ENCODE measurements at regions not wholly inside any gene's neighbourhood (a gene's known extent, or its start where the extent isn't known, plus 50 kb on each side); places are given as distances from the start of the nearest gene placed in this dataset.

DNA sequence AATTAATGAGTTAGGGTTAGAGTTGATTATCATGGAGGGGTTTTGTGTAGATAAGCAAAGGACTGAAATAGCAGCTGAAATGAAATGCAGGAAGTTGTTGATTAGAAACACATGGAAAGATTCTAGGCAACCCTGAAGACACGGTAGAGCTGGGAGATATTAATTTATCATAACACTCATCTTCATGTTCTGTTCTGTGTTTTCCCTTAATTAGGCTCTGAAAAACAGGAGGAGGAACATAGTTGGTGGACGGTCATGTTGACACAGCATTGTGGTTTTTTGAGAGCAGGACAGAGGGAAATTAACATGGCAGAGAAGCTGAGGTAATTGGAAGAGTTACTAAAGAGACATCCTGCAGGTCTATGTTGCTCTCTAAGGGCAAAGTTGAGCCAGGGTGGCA is 138.8 kb upstream of the UBASH3B start:
- Mint-ChIP-seq H3K4me3 (ENCODE audit: unreplicated experiment) (no peak overlapping the region), H3K36me3 (ENCODE audit: insufficient read depth, unreplicated experiment) (no peaks in the 10 kb centered on the region), H3K27ac (ENCODE audit: unreplicated experiment) (no peak overlapping the region), H3K9me3 (ENCODE audit: unreplicated experiment) (no peaks in the 10 kb centered on the region), H3K27me3 (ENCODE audit: insufficient read depth, unreplicated experiment) (peaks cover 10% of the 10 kb centered on the region), H3K4me1 (ENCODE audit: low read depth, unreplicated experiment) (no peaks in the 10 kb centered on the region)
- Histone ChIP-seq H3K36me3 (ENCODE audit: control insufficient read depth, insufficient read depth, low read length) (no peaks in the 10 kb centered on the region), H3K27me3 (replicated peaks; ENCODE audit: control insufficient read depth, insufficient read depth, low read length) (no peaks in the 10 kb centered on the region), H3K9me3 (no peaks in the 10 kb centered on the region), H3K4me3 (ENCODE audit: low read depth, low read length) (no peak overlapping the region), H3K4me1 (no peaks in the 10 kb centered on the region)
- intact Hi-C loops (cut with micrococcal nuclease; ENCODE audit: unreplicated experiment) = no loop called here
- TF ChIP-seq, protein P1, sequence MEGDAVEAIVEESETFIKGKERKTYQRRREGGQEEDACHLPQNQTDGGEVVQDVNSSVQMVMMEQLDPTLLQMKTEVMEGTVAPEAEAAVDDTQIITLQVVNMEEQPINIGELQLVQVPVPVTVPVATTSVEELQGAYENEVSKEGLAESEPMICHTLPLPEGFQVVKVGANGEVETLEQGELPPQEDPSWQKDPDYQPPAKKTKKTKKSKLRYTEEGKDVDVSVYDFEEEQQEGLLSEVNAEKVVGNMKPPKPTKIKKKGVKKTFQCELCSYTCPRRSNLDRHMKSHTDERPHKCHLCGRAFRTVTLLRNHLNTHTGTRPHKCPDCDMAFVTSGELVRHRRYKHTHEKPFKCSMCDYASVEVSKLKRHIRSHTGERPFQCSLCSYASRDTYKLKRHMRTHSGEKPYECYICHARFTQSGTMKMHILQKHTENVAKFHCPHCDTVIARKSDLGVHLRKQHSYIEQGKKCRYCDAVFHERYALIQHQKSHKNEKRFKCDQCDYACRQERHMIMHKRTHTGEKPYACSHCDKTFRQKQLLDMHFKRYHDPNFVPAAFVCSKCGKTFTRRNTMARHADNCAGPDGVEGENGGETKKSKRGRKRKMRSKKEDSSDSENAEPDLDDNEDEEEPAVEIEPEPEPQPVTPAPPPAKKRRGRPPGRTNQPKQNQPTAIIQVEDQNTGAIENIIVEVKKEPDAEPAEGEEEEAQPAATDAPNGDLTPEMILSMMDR (IDR thresholded peaks at IDR 0.05; ENCODE audit: insufficient read depth in 1 of 2, low read depth in 1 of 2, low read length in 1 of 2, severe bottlenecking in 1 of 2, unreplicated experiment in 1 of 2) = no peak
- POLR2A ChIA-PET = no interaction called here
- CTCF ChIA-PET = no interaction called here
- no TSS peak for BruUV-seq (replicated peaks)
- no peak for DNase-seq

GRCh38 chr11:122513997-122514396 is 141.5 kb upstream of the UBASH3B start:
- no TSS peak for BruUV-seq (replicated peaks)
- ChIA-PET CTCF (interaction anchor here (1.1 kb wide), 1 partner anchor 8 kb away, joined by 5 read pairs; no protein-coding TSS in a partner anchor), POLR2A (no interaction called here)
- Mint-ChIP-seq H3K9me3 (ENCODE audit: unreplicated experiment) (no peaks in the 10 kb centered on the region), H3K27me3 (ENCODE audit: insufficient read depth, unreplicated experiment) (peaks cover 3% of the 10 kb centered on the region), H3K27ac (ENCODE audit: unreplicated experiment) (no peak overlapping the region), H3K4me3 (ENCODE audit: unreplicated experiment) (no peak overlapping the region), H3K4me1 (ENCODE audit: low read depth, unreplicated experiment) (no peaks in the 10 kb centered on the region), H3K36me3 (ENCODE audit: insufficient read depth, unreplicated experiment) (no peaks in the 10 kb centered on the region)
- Histone ChIP-seq H3K9me3 (no peaks in the 10 kb centered on the region), H3K4me3 (ENCODE audit: low read depth, low read length) (no peak overlapping the region), H3K4me1 (no peaks in the 10 kb centered on the region), H3K36me3 (ENCODE audit: control insufficient read depth, insufficient read depth, low read length) (no peaks in the 10 kb centered on the region), H3K27me3 (replicated peaks; ENCODE audit: control insufficient read depth, insufficient read depth, low read length) (no peaks in the 10 kb centered on the region)
- intact Hi-C loops (cut with micrococcal nuclease; ENCODE audit: unreplicated experiment) = no loop called here
- no peak for DNase-seq
- TF ChIP-seq, protein P1 (IDR thresholded peaks at IDR 0.05; ENCODE audit: insufficient read depth in 1 of 2, low read depth in 1 of 2, low read length in 1 of 2, severe bottlenecking in 1 of 2, unreplicated experiment in 1 of 2) = no peak

DNA sequence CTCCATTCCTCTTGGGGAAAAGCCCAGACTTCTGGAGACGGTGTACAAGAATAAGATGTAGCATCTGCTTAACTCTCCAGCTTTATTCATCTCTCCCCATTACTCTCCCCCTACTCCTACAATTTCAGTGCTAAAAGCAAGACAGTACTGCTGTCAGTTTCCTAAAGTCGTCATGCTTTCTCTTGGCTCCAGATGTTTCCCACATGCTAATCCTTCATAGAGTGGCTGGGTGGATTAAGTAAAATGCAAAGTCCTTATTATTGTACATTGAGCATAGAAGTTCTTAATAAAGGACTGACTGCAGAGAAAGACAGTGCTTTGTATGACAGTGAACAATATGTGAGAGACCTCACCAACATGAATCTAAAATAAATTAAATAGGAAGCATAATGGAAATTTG is 142.2 kb upstream of the UBASH3B start:
- no peak overlapping the region for H3K27ac Mint-ChIP-seq (ENCODE audit: unreplicated experiment)
- H3K36me3 ChIP-seq (ENCODE audit: control insufficient read depth, insufficient read depth, low read length) = no peaks in the 10 kb centered on the region
- H3K4me1 Mint-ChIP-seq (ENCODE audit: low read depth, unreplicated experiment) = no peaks in the 10 kb centered on the region
- no peaks in the 10 kb centered on the region for H3K4me1 ChIP-seq
- BruUV-seq (replicated peaks) = no TSS peak
- no peaks in the 10 kb centered on the region for H3K27me3 ChIP-seq (replicated peaks; ENCODE audit: control insufficient read depth, insufficient read depth, low read length)
- ChIA-PET POLR2A (no interaction called here), CTCF (interaction anchor here (0.6 kb wide), 1 partner anchor 289 kb away, joined by 3 read pairs; no protein-coding TSS in a partner anchor)
- no peak for DNase-seq
- intact Hi-C loops (cut with micrococcal nuclease; ENCODE audit: unreplicated experiment) = no loop called here
- no peaks in the 10 kb centered on the region for H3K9me3 ChIP-seq
- H3K4me3 ChIP-seq (ENCODE audit: low read depth, low read length) = no peak overlapping the region
- peaks cover 3% of the 10 kb centered on the region for H3K27me3 Mint-ChIP-seq (ENCODE audit: insufficient read depth, unreplicated experiment)
- no peaks in the 10 kb centered on the region for H3K36me3 Mint-ChIP-seq (ENCODE audit: insufficient read depth, unreplicated experiment)
- no peak overlapping the region for H3K4me3 Mint-ChIP-seq (ENCODE audit: unreplicated experiment)
- TF ChIP-seq, protein P1 (IDR thresholded peaks at IDR 0.05; ENCODE audit: insufficient read depth in 1 of 2, low read depth in 1 of 2, low read length in 1 of 2, severe bottlenecking in 1 of 2, unreplicated experiment in 1 of 2) = no peak
- no peaks in the 10 kb centered on the region for H3K9me3 Mint-ChIP-seq (ENCODE audit: unreplicated experiment)

Data from Caco-2 (cell line).